ENCODE measurements at regions not wholly inside any gene's neighbourhood (a gene's known extent, or its start where the extent isn't known, plus 50 kb on each side); places are given as distances from the start of the nearest gene placed in this dataset.

- DNase-seq (ENCODE audit: low spot score) = peak; percentile 26
- Histone ChIP-seq H3K4me3 (no peak overlapping the region), H3K27ac (no peak overlapping the region)
- no peak for TF ChIP-seq CTCF (IDR thresholded peaks at IDR 0.05)
These were observed 146.3 kb upstream of the CHST15 start for GRCh38 chr10:124239696-124240095.

- Histone ChIP-seq H3K4me3 (no peak overlapping the region), H3K27ac (no peak overlapping the region)
- no peak for TF ChIP-seq CTCF (IDR thresholded peaks at IDR 0.05)
- DNase-seq (ENCODE audit: low spot score) = no peak
These were observed 145.7 kb upstream of the CHST15 start for GRCh38 chr10:124239134-124239533.

GRCh38 chr10:124238367-124238766, 145.0 kb upstream of the CHST15 start:
- TF ChIP-seq CTCF (IDR thresholded peaks at IDR 0.05) = no peak
- Histone ChIP-seq H3K4me3 (no peak overlapping the region), H3K27ac (no peak overlapping the region)
- peak; percentile 47 for DNase-seq (ENCODE audit: low spot score)

GRCh38 chr10:124237282-124237961, 144.0 kb upstream of the CHST15 start:
- Histone ChIP-seq H3K27ac (no peak overlapping the region), H3K4me3 (no peak overlapping the region)
- no peak for TF ChIP-seq CTCF (IDR thresholded peaks at IDR 0.05)
- no peak for DNase-seq (ENCODE audit: low spot score)

GRCh38 chr10:124236816-124237215, 143.4 kb upstream of the CHST15 start:
- Histone ChIP-seq H3K4me3 (no peak overlapping the region), H3K27ac (no peak overlapping the region)
- DNase-seq (ENCODE audit: low spot score) = peak; percentile 60
- no peak for TF ChIP-seq CTCF (IDR thresholded peaks at IDR 0.05)

- Histone ChIP-seq H3K27ac (no peak overlapping the region), H3K4me3 (no peak overlapping the region)
- no peak for TF ChIP-seq CTCF (IDR thresholded peaks at IDR 0.05)
- DNase-seq (ENCODE audit: low spot score) = peak; percentile 29
These were observed 142.7 kb upstream of the CHST15 start for GRCh38 chr10:124236136-124236535.

GRCh38 chr10:124235232-124235631, 141.8 kb upstream of the CHST15 start:
- H3K4me3 ChIP-seq = no peak overlapping the region
- DNase-seq (ENCODE audit: low spot score) = no peak
- no peak overlapping the region for H3K27ac ChIP-seq
- no peak for TF ChIP-seq CTCF (IDR thresholded peaks at IDR 0.05)

Data from coronary artery (tissue), 2 donors.